Right lobe of liver (tissue), 4 donors: ENCODE measurements at regions not wholly inside any gene's neighbourhood (a gene's known extent, or its start where the extent isn't known, plus 50 kb on each side); places are given as distances from the start of the nearest gene placed in this dataset.

Experiments used
- CTCF ChIP-seq, 4 donors: fragments of 200-600 bp in 3 of 4; fragments of 450-650 bp in 1 of 4; IDR thresholded peaks; one replicate each; pipeline versions ENCODE4 v1.5.1 to v1.8.0; 2016 to 2022; ENCODE audit warnings: antibody characterized with exemption in 4 of 4, mild to moderate bottlenecking in 2 of 4
- POLR2A ChIP-seq: fragments of 450-650 bp; IDR thresholded peaks from one replicate; pipeline ENCODE4 v1.6.1; 2017; ENCODE audit warnings: antibody characterized with exemption, mild to moderate bottlenecking
- donor health status: DM: no; HTN: no; CAD: no.
- donor health status: DM: no; HTN: no; CAD: no.
- donor health status: DM: no; HTN: yes; CAD: no.

DNA sequence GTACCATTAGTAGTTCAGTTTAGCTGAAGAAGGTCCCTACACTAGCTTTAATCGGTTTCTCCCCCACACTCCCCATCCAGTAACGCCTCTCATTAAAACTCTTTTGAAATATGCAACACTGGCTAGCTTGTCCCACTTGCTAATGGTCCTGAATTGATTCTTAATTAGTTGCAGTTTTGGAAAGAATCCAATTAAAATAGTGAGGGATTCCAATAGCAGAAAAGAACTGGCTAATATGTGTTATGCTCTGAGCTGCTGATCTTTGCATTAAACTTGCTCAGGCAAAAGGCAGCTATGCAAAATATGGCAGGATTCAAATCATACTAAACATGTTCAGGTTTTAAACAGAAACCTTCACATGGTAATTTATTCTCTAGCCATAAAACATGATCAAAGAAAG, 252.5 kb upstream of the HNRNPA3 start:
- TF ChIP-seq POLR2A (no peak), CTCF (IDR thresholded peaks at IDR 0.05) (no peak)
